Myocyte (in vitro differentiated cells): ENCODE measurements at regions not wholly inside any gene's neighbourhood (a gene's known extent, or its start where the extent isn't known, plus 50 kb on each side); places are given as distances from the start of the nearest gene placed in this dataset.
"Not testable (repeated sequence)": the region's sequence is repeated elsewhere in the genome, so short reads cannot be mapped to it uniquely, and the experiment has no call there.

Source experiments
- DNase-seq: peaks from one replicate; pipeline ENCODE4 v3.0.0-alpha.2; 2012; ENCODE audit warnings: low read depth

DNA sequence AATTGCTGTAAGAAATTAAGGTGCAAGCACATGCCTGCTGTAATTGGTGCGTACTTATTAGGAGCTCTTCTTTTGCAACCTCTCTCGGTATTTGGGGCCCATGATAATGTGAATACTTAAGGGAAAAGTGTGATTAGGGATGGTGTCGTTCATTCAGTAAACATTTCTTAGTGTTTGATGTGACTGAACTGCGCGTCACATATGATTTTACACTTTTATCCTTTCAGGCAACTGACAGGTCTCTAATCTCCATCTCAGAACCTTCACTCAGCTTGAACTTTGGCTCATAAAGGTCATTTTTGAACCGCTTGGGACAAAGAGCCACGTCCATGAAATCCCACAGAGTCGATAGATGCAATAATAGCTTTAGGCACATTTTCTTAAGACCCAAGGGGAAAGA is 612.1 kb upstream of the PITX2 start:
- DNase-seq = no peak

DNA sequence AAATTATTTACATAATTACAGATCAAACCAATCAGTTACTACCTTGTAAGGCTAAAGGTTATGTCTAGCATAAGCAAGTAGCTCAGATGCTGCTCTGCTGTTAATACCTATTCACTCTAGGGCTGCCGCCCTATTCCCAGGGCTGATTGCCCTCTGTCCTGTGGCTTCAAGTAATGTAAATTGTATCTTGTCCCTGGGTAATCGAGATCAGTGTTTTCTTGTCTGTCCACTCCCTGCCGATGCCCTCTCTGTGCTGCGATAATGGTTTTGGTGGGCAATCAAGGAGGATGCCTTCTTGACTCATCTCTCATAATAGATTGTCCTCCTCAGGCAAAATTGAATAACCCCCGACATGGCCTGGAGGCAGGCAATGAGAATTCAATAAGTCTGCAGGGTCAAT is 641.0 kb upstream of the PITX2 start:
- DNase-seq = peak; percentile 23

DNA sequence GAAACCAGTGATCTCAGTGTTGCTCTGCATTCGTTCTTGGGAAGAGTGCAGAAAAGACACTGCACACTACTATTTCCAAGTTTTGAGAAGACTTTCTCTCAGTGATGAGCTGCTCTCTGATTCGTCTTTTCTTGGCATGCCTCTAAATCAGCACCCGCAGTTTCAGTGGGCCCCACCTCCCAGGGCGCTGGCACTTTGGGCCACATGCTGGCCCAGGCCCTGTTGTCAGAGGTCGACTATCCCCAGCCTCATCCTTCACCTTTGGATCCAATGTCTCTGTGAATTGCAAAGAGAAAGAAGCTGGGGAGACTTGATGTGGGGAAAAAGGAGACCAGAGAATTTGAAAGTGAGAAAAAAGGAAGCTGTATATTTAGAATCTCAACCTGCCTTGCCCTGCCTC is 644.1 kb upstream of the PITX2 start:
- no peak for DNase-seq

DNA sequence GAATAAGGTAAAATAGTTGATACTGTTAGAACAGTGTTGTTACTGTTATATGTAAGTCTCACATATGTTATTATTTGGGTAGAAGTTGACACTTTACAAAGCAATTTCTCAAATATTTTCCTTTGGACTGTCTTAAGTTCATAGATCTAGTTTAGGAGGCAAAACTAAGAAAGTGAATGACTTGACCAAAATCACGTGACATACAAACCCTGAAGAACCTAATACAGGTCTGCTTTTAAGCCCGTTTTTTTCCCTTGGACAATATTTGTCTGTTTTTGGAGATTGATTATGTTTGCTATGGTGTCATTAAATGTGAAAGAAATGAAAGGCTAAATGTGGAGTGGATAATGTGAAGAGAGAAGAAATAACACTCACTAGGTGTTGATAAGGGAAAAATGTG is 644.9 kb upstream of the PITX2 start:
- DNase-seq = no peak

DNA sequence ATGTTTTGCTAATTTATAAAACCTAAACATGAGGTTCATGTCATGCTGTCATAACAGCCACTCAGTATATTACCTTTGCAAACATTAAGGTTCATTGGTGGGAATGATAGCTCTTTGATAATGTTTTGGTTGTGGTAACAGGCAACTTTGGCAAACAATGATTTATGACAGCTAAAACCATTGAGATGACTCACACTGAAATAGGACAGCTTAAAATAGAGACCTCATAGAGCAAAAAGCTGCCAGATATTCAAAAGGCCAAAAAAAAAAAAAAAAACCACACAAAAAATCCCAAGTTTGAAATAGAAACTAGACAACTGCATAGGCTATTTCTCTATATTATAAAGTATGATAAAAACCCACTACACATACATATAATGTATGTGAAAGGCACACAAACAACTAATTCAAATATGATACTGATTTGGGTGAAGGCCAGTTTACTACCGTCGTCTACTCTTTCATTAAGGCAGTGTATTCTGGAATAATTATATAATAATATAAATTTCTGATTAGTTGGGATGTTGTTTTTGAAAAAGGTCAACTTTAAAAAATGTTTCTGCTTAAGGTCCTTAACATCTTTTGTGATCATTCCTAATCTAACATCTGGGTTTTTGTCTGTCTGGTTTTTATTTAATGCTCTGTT is 646.0 kb upstream of the PITX2 start:
- DNase-seq = peak; percentile 77

DNA sequence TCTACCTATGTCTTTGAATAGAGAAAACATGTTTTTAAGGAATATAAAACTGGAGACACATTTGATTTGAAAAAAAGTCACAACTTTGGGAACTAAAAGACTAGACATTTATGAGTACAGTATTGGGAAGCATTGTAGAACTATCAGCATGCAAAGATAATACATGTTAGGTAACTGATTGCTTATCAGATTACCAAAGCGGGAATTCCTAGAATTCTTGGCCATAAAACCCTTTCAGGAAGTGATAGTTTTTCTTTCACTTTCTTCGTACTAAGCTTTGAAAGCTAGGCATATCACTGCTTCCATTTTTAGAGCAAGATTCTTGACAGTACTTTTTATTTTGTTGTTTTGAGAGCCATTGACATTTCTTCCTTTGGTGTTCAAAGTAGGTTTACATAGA is 646.6 kb upstream of the PITX2 start:
- DNase-seq = no peak

DNA sequence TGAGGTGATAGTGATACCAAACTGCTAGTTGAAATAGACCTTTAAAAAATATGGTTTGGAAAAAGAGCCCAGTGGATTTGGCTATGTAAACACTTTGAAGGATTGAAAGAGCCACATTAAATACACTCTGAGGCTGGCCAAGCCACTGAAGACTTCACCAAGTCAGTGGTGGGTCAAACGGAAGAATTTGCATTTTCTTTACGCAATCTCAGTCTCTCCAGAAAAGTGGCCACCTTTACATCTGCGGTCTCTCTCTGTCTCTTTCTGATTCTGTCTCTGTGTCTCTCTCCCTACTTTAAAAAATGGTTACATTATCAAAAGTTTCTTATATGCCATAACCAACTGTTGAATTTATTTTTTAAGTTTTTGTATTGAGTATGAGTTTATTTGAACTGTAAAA is 651.2 kb upstream of the PITX2 start:
- no peak for DNase-seq

DNA sequence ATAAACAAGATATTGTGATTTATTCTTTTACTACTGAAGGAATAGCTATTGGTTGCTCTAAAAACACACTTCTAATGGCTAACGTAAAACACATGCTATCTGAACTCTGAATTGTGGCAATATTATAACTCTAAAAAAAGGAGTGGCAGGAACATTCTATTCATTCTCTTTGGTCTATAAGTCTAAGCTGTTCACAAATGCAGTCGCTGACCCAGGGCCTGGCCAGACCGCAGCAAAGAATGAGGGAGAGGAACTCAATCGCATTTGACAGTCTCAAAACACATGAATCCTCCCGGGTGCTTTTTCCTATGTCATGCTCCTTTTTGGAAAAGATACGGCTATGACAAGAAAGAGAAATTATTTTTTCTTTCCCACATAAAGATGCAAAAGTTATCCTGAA is 651.6 kb upstream of the PITX2 start:
- peak; percentile 15 for DNase-seq

DNA sequence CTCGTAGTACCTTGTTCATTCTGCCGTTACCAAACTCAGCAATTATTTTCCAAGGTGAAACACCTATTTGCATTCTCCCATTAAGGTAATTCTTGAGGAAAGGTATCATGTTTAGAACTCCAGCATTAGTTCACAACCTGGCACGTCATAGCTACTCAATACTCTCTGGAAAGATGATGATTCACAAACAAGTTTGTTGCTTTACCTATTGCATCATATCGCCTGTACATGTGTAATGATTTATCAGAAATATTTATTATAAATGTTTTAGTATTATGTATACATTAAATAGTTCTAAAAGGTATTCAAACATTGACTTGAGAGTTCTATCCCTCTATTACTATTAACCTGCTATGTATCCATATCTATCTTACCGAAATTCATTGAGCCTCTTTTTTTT is 658.3 kb upstream of the PITX2 start:
- no peak for DNase-seq

DNA sequence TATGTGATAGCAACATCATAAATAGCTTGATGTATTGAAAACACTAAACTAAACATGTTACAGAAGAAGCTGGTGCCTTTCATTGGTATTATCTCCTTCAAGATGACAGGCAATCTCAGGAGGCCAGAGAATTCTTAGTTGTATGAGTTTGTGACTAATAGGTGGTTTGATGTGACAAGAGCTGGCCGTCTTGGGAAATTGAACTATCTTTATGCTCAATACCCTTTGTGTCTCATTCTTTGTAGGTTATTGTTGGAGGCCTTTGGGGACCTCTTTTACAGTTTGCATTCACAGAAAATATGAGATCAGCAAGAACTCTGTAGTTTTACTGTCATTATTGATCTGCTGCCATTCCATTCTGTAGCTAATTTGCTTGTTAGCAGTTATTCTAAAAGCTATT is 659.2 kb upstream of the PITX2 start:
- DNase-seq = no peak

DNA sequence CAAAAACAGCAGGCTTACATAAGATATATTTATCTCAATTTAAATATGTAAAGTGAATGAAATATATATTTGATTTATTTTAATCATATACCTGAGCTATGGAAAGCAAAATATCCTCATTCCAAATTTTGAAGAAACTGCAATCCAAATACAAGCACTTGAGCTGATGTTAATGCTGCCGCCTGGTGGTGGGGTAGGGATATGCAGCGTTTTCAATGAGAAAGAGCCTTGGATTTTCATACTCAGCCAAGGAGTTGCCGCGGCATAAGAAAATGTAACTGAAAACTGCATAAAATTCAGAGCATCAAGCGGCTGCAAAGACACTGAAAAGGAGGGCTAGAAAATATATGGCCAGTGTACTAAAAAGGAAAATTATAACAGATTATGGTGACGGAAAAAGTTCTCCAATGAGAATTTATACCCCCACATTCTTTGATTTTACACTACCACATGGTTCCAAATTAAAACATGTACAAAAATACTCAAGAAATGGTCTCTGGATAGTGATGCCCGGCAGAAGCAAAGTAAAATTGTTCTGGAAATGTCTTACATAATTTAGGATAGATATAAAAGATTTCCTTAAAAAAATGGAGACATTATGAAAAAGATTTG is 660.3 kb upstream of the PITX2 start:
- DNase-seq = peak; percentile 85

DNA sequence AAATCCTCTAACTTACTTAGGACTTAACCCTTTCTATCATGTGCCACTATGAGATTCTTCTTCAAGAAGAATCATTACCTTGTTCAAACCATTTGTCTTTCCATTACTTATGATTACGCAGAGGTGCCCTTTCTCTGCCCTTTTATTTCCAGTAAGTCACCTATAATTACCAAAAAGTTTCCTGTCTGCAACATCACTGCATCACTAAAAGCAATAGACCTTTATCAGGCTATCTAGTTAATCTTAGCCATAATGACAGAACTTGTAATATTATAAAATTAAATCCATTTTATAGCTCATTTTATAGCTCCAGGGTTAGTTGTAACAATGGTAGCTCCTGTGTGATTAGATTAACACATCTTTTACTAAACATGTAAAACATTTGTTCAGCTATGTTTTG is 673.6 kb upstream of the PITX2 start:
- no peak for DNase-seq

DNA sequence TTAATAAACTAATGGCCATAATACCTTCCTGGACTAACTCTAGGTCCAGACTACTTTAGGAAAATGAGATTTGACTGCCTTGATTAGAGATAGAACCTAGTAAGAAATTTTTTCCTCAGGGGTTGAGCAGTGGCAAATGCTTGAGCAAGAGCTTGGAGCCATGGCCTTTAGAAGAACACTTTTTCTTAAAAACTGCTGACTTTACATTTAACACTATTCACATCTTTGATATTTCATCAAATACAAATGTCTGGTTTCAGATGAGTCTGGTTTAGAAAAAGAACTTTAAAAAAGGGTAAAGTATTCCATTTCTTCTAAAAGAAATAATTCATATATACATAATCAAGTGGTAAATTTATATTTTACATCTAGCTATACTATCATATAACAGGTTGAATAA is 680.9 kb upstream of the PITX2 start:
- no peak for DNase-seq

DNA sequence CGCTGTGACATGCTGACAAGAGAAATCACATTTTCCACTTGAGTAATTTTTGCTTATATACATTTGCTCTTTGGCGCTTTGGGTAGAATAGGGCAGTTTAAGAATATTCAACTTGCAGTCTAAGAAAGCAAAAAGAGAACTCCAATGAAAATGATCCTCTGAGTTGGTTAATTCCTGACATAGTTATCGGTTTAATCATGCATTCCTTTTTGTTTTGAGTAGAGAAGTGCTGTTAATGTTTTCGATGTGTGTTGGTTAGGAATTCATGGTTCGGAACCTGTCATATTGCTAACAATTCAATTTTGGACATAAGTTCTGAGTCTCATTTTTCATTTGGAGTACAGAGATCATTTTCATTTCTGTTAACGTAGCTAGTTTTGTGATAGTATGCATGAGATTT is 700.6 kb upstream of the PITX2 start:
- DNase-seq = peak; percentile 69

DNA sequence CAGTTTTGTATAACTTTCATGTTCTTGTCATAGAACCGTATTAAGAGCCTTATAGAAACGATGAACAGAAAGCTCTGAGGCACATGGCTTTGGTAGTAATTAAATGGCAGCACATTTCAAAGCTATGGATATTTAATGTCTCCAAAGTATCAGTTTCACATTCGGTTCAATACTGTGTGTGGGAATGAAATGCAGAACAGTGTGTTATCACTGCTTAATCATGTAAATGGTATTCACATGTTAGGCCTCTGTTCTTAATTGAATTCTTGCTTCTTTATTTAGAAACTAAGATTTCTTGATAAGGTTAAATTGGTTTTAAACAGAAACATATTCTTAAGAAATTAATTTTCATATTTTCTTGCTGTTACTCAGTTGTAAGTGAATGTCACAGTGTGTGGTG is 701.0 kb upstream of the PITX2 start:
- no peak for DNase-seq

DNA sequence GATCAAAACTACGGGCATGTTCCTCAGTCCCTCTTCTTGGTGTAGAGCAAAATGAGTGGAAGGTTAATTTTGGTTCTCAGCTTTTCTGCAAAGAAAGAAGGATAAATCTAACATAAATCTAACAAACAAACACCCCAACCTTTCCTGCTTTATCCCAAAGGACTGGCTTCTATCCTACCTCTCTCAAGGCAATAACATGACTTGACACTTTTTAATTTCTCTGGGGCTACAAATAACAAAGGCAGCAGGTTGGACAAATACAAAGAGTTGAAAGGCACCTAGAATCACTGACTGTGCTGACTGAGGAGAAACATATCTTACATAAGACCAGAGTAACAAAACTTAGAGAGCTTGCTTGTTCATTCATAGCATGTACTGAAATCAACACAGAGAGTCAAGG is 703.6 kb upstream of the PITX2 start:
- DNase-seq = no peak

DNA sequence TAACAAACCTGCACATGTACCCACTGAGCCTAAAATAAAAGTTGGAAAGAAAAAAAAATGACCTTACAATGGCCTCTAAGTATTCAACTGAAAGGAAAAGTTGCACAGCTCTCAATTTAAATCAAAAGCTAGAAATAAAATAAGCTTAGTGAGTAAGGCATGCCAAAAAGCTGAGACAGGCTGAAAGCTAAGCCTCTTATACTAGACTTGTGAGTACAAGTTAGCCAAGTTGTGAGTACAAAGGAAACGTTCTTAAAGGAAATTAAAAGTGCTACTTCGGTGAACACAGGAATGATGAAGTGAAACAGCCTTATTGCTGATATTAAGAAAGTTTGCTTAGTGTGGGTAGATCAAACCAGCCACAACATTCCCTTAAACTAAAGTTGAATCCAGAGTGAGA is 707.9 kb upstream of the PITX2 start:
- no peak for DNase-seq

DNA sequence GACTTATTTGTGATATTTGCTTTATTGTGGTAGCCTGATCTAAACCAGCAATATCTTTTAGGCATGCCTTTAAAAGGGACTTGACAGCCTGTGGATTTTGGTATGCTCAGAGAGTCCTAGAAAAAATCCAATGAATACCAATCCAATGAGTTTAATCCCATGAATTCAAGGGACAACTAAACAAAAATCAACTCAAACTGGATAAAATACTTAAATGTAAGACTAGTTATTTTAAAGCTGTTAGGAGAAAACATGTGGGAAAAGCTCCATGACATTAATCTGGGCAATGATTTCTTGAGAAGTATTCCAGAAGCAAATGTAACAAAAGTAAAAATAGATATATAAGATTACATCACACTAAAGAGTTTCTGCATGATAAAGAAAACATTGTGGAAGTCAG is 711.5 kb upstream of the PITX2 start:
- DNase-seq = no peak

DNA sequence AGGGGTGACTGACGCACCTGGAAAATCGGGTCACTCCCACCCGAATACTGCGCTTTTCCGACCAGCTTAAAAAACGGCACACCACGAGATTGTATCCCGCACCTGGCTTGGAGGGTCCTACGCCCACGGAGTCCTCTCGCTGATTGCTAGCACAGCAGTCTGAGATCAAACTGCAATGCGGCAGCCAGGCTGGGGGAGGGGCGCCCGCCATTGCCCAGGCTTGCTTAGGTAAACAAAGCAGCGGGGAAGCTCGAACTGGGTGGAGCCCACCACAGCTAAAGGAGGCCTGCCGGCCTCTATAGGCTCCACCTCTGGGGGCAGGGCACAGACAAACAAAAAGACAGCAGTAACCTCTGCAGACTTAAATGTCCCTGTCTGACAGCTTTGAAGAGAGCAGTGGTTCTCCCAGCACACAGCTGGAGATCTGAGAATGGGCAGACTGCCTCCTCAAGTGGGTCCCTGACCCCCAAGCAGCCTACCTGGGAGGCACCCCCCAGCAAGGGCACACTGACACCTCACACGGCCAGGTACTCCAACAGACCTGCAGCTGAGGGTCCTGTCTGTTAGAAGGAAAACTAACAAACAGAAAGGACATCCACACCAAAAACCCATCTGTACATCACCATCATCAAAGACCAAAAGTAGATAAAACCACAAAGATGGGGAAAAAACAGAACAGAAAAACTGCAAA is 714.5 kb upstream of the PITX2 start:
- DNase-seq = not testable (repeated sequence)

DNA sequence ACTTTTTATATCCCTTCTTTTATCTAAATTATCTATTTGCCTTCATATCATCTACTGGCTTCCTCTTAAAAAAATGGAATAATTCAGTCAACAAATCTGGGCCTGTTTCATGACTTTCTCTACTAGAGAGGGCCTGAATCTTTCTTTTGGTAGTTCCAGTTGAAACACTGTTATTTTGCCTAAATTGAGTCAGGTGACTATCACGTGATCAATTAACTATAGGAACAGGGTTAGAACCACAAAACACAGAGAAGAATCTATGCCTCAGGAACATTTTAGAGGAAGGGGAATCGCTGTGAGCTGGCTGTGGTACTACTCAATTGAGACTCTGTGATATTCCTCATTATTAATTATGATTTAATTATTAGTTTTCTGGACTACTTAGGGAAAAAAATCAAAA is 736.7 kb upstream of the PITX2 start:
- no peak for DNase-seq

DNA sequence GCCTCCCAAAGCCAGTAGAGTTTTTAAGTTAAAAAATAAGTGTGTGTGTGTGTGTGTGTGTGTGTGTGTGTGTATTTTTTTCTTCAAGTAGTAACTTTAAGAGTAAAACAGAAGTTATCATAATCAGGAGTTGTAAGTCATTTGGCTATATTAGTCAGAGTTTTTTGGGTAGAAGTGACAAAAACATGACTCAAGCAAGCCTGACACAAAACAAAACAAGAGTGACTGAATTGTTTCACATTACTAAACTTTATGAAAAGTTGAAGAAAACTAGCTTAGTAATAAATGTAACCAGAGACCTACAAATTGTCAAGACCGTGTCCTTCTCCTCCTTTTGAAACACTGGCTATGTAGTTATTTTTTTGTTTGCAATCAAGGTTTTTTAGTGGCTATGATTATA is 738.0 kb upstream of the PITX2 start:
- no peak for DNase-seq

DNA sequence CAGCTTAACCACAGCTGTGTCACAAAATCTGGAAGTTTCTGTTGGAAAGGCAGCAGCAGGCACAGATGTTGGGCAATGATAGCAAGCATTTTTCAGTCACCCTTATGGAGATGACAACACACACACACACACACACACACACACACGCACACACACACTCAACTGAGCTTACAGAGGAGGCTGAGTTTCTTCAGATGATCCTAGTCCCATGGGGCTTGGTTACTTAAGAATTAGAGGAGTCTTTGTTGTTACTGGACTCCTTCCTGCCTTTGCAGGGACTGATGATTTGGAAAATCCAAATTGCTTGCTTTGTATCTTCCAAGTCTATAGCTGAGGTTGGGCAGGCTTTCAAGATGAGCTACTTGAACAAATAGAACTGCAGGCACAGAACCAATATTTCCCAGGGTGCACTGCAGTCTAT is 740.1 kb upstream of the PITX2 start:
- peak; percentile 77 for DNase-seq

DNA sequence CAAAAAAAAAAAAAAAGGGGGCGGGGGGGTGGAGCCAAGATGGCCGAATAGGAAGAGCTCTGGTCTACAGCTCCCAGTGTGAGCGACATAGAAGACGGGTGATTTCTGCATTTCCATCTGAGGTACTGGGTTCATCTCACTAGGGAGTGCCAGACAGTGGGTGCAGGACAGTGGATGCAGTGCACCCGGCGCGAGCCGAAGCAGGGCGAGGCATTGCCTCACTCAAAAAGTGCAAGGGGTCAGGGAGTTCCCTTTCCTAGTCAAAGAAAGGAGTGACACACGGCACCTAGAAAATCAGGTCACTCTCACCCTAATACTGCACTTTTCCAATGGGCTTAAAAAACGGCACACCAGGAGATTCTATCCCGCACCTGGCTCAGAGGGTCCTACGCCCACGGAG is 755.0 kb upstream of the PITX2 start:
- not testable (repeated sequence) for DNase-seq
